ENCODE measurements at regions not wholly inside any gene's neighbourhood (a gene's known extent, or its start where the extent isn't known, plus 50 kb on each side); places are given as distances from the start of the nearest gene placed in this dataset.

- CTCF ChIA-PET: no interaction called here
- DNase-seq (ENCODE audit: low read depth, low spot score) (no peak), FAIRE-seq (no peak), ATAC-seq (no peak)
- Histone ChIP-seq H3K27ac (ENCODE audit: control insufficient read depth, insufficient read depth) (no peak overlapping the region), H4K20me1 (ENCODE audit: control insufficient read depth, insufficient read depth) (no peaks in the 10 kb centered on the region), H3K36me3 (ENCODE audit: control insufficient read depth in 2 of 2, insufficient read depth in 2 of 2, low read length in 1 of 2) (no peaks in the 10 kb centered on the region), H3K79me2 (ENCODE audit: control insufficient read depth, insufficient read depth, low read length) (no peaks in the 10 kb centered on the region), H3K9ac (ENCODE audit: control insufficient read depth, insufficient read depth, low read length) (no peak overlapping the region), H2AFZ (ENCODE audit: control insufficient read depth, low read depth, low read length) (no peak overlapping the region), H3K9me3 (replicated peaks; ENCODE audit: control insufficient read depth, insufficient read depth, low read length) (no peaks in the 10 kb centered on the region), H3K4me2 (ENCODE audit: control insufficient read depth, insufficient read depth) (no peak overlapping the region), H3K4me3 (no peak overlapping the region), H3K27me3 (replicated peaks in 1 of 2; ENCODE audit: control insufficient read depth in 2 of 2, insufficient read depth in 2 of 2, low read length in 1 of 2) (no peaks in the 10 kb centered on the region; a peak in 1 of 4 replicates), H3K4me1 (ENCODE audit: control insufficient read depth, insufficient read depth, low read length) (no peaks in the 10 kb centered on the region)
- WGBS (ENCODE audit: insufficient coverage, insufficient replicate concordance, low lambda C conversion rate, missing lambda C conversion rate): 32% methylated on average over 6 of the region's 6 CpGs
- no TSS peak for BruUV-seq (replicated peaks)
- SMC1A ChIA-PET (ENCODE audit: uncharacterized antibody, unreplicated experiment): interaction anchor here (1.2 kb wide), 1 partner anchor 8 kb away, joined by 3 read pairs; no protein-coding TSS in a partner anchor
- intact Hi-C loops (cut with micrococcal nuclease; ENCODE audit: unreplicated experiment): no loop called here
- TF ChIP-seq MLLT1 (IDR thresholded peaks at IDR 0.05): no peak
- TF ChIP-seq PAX8 (IDR thresholded peaks at IDR 0.05): no peak
- TF ChIP-seq ZNF274 (IDR thresholded peaks at IDR 0.05; ENCODE audit: insufficient read depth, insufficient read length): no peak
- no peak for TF ChIP-seq PKNOX1 (IDR thresholded peaks at IDR 0.05)
- no peak for TF ChIP-seq GATAD2B (conservative IDR thresholded peaks at IDR 0.05; ENCODE audit: low read depth)
- TF ChIP-seq MTA3 (IDR thresholded peaks at IDR 0.05; ENCODE audit: borderline replicate concordance, low read length): no peak
- TF ChIP-seq NFYB (IDR thresholded peaks at IDR 0.05; ENCODE audit: insufficient read depth, low read depth, low read length): no peak
- TF ChIP-seq IKZF2 (IDR thresholded peaks at IDR 0.05): no peak
- TF ChIP-seq ZSCAN29 (IDR thresholded peaks at IDR 0.05): no peak
- no peak for TF ChIP-seq STAT1 (conservative IDR thresholded peaks at IDR 0.05)
- no peak for TF ChIP-seq ZNF217 (IDR thresholded peaks at IDR 0.05)
- no peak for TF ChIP-seq MAX (IDR thresholded peaks at IDR 0.05; ENCODE audit: low read depth, low read length)
- no peak for TF ChIP-seq NRF1 (conservative IDR thresholded peaks at IDR 0.05; ENCODE audit: low read depth, low read length)
- no peak for TF ChIP-seq MEF2A (IDR thresholded peaks at IDR 0.05; ENCODE audit: insufficient read depth, low read depth, low read length)
- no peak for TF ChIP-seq ZNF384 (IDR thresholded peaks at IDR 0.05; ENCODE audit: borderline replicate concordance, low read depth, low read length)
- no peak for TF ChIP-seq CBX3 (IDR thresholded peaks at IDR 0.05; ENCODE audit: borderline replicate concordance, low read depth)
- RAD21 ChIA-PET (ENCODE audit: unreplicated experiment): no interaction called here
- in situ Hi-C loops (cut with MboI): no loop called here
- POLR2A ChIA-PET: interaction anchor here (0.6 kb wide), 1 partner anchor 999 kb away, joined by 3 read pairs; no protein-coding TSS in a partner anchor
These were observed 536.0 kb upstream of the C16orf82 start for GRCh38 chr16:26530584-26531289.

Data from GM12878 (cell line).